Astrocyte of the spinal cord (primary cell): ENCODE measurements at regions not wholly inside any gene's neighbourhood (a gene's known extent, or its start where the extent isn't known, plus 50 kb on each side); places are given as distances from the start of the nearest gene placed in this dataset.

ENCODE experiments used
- DNase-seq: peaks from one replicate; pipeline ENCODE4 v3.0.0; 2011; ENCODE audit warnings: low read depth, low spot score
- H3K4me3 ChIP-seq: 2 replicates; pipeline ENCODE4 v1.5.1; 2011; ENCODE audit warnings: low read depth, mild to moderate bottlenecking, low read length, moderate library complexity
- in situ Hi-C: cut with HindIII; loops from 2 replicates; pipeline ENCODE4 v1.10.0; 2017; ENCODE audit warnings: low sequenced_read_pairs
- TF ChIP-seq, protein P1 (sequence below): IDR thresholded peaks from 2 replicates; pipeline ENCODE4 v1.5.1; 2012; ENCODE audit warnings: low read depth, mild to moderate bottlenecking, low read length, inconsistent platforms

DNA sequence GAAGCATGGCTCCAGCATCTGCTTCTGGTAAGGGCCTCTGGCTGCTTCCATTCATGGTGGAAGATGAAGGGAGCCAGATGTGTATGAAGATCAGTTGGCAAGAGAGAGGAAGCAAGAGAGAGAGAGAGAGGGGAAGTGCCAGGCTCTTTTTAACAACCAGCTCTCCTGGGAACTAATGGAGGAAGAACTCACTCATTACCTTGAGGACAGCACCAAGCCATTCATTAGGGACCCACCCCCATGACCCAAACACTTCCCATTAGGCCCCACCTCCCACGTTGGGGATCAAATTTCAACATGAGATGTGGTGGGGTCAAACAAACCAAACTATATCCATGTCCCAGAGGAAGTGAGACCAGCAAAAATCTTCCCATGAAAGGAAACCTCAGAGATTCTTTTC, 124.8 kb upstream of the SIX2 start:
- TF ChIP-seq, protein P1, sequence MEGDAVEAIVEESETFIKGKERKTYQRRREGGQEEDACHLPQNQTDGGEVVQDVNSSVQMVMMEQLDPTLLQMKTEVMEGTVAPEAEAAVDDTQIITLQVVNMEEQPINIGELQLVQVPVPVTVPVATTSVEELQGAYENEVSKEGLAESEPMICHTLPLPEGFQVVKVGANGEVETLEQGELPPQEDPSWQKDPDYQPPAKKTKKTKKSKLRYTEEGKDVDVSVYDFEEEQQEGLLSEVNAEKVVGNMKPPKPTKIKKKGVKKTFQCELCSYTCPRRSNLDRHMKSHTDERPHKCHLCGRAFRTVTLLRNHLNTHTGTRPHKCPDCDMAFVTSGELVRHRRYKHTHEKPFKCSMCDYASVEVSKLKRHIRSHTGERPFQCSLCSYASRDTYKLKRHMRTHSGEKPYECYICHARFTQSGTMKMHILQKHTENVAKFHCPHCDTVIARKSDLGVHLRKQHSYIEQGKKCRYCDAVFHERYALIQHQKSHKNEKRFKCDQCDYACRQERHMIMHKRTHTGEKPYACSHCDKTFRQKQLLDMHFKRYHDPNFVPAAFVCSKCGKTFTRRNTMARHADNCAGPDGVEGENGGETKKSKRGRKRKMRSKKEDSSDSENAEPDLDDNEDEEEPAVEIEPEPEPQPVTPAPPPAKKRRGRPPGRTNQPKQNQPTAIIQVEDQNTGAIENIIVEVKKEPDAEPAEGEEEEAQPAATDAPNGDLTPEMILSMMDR: no peak
- no peak overlapping the region for H3K4me3 ChIP-seq
- no peak for DNase-seq
- in situ Hi-C loops: no loop called here

DNA sequence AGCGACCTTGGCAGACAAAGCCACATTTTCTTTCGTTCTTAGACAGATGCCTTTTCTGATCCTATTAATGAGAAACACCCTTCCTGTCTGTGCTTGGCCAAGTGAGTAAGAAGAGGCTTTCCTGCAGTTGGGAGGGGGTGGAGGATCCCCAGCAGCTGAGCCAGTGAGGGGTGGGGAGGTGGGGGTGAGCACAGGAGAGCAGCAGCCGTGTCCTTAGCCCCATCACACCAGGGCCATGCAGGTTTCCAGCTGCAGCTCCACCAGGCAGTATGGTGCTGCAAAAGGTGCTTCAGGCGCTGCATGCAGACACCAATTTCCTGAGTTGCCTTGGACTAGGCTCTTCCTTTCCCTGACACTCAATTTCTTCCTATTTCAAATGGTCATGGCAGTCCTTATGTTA, 123.3 kb upstream of the SIX2 start:
- in situ Hi-C loops: no loop called here
- TF ChIP-seq, protein P1: no peak
- H3K4me3 ChIP-seq: no peak overlapping the region
- no peak for DNase-seq

DNA sequence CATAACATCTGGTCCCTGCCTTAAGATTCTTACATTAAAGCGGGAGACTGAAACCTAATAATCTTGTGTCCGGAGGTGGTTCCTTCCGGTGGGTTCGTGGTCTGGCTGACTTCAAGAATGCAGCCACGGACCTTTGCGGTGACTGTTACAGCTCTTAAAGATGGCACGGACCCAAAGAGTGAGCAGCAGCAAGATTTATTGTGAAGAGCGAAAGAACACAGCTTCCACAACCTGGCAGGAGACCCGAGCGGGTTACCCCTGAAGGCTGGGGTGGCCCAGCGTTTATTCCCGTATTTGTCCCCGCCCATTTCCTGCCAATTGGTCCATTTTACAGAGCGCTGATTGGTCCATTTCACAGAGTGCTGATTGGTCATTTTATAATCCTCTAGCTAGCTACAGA, 122.3 kb upstream of the SIX2 start:
- TF ChIP-seq, protein P1: no peak
- no peak overlapping the region for H3K4me3 ChIP-seq
- peak; percentile 79 for DNase-seq
- in situ Hi-C loops: no loop called here

DNA sequence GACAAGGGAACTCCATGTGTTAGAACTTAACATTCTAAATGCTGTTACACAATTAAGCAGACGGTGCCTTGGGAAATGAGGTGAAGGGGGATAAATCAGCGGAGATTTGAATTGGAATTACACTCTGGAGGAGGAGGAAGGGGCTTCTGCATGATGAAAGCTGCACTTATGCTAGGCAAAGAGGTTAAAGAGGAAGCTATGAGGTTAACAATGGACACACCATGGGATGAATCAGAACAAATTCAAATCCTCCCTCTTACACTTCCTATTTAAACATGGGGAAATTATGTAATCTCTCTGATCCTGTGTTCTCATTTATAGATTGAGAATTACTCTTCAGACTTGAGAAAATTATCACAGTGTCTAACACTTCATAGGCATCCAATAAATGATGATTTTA, 121.5 kb upstream of the SIX2 start:
- no peak for DNase-seq
- in situ Hi-C loops: no loop called here
- no peak overlapping the region for H3K4me3 ChIP-seq
- TF ChIP-seq, protein P1: no peak

DNA sequence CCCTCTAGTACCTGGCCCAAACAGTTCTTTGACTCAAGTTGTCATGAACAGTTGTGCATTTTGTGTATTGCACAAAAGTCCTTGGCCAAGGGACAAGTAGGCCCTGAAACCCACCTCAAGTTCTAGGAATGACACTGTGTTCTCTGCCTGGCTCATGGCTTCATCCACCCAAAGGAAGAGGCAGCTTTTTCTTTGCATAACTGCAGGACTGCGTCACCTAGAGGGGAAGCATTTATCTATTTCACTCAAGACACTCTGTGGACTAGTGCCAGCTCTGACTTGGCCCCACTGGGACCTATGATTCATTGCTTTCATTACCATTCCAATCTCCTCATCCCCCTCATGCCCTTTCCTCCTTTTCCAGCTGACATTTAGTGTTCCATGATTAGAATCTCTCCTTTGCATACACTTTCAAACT, 119.3 kb upstream of the SIX2 start:
- TF ChIP-seq, protein P1: no peak
- DNase-seq: peak; percentile 92
- no peak overlapping the region for H3K4me3 ChIP-seq
- in situ Hi-C loops: no loop called here

DNA sequence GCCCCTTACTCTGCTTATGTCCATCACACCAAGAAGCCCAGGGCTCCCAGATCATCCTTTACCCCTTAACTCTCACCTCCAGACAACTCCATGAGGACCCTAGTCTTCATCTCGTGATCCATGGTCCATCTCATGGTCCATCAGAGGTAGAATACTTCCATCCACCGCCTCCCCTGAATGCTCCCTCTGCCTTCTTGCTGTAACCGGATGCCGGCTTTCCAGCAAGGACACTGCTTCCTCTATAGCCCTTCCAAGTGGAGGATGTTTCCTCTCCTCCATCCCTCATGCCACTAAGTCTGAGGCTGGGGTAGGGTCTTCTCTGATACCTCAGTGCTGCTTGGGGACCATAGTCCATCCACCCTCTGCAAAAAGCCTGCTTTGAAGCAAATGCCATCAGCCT, 118.6 kb upstream of the SIX2 start:
- DNase-seq: no peak
- H3K4me3 ChIP-seq: no peak overlapping the region
- in situ Hi-C loops: no loop called here
- TF ChIP-seq, protein P1: no peak

DNA sequence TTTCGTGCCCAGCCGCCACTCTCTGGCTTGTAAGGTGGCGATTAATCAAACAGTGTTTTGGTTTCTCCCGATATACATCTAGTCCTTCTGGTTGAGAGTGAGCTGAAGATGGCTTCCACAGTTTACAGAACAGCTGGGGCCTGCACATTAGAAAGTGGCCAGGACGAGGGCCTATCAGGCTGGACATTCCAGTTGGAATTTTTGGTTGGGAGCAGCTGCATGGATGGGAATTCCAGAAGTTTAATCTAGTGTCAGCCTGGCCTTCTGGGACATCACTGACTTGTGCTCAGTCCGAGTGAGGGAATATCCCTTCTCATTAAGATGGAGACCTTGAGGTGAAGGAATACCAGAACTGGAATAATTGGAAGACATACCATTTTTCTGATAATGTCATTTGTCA, 118.1 kb upstream of the SIX2 start:
- no peak for DNase-seq
- in situ Hi-C loops: no loop called here
- H3K4me3 ChIP-seq: no peak overlapping the region
- TF ChIP-seq, protein P1: no peak
